ENCODE measurements at regions not wholly inside any gene's neighbourhood (a gene's known extent, or its start where the extent isn't known, plus 50 kb on each side); places are given as distances from the start of the nearest gene placed in this dataset.

GRCh38 chr12:124482567-124482893 is 84.9 kb downstream of the NCOR2 start:
- TF ChIP-seq CTCF (IDR thresholded peaks at IDR 0.05) (no peak), POLR2A (IDR thresholded peaks at IDR 0.05) (no peak)
